Kidney epithelial cell (primary cell): ENCODE measurements at regions not wholly inside any gene's neighbourhood (a gene's known extent, or its start where the extent isn't known, plus 50 kb on each side); places are given as distances from the start of the nearest gene placed in this dataset.

Experiments
- DNase-seq: peaks from one replicate; pipeline ENCODE4 v3.0.0-alpha.2; 2010; ENCODE audit warnings: low read depth
- H3K27me3 ChIP-seq: 2 replicates; pipeline ENCODE4 v1.6.0; 2011; ENCODE audit warnings: low read length; ENCODE audit not compliant: control insufficient read depth, insufficient read depth
- H3K36me3 ChIP-seq: 2 replicates; pipeline ENCODE4 v1.5.1; 2011; ENCODE audit warnings: low read length; ENCODE audit not compliant: control insufficient read depth, insufficient read depth
- H3K4me3 ChIP-seq: 2 replicates; pipeline ENCODE4 v1.5.1; 2011; ENCODE audit warnings: low read depth, mild to moderate bottlenecking, control low read depth, low read length
- TF ChIP-seq, protein P1 (sequence below): IDR thresholded peaks from 2 replicates; pipeline ENCODE4 v1.5.1; 2011; ENCODE audit warnings: mild to moderate bottlenecking, moderate library complexity, low read length, control low read depth, inconsistent platforms; ENCODE audit not compliant: insufficient read depth, poor library complexity, severe bottlenecking

DNA sequence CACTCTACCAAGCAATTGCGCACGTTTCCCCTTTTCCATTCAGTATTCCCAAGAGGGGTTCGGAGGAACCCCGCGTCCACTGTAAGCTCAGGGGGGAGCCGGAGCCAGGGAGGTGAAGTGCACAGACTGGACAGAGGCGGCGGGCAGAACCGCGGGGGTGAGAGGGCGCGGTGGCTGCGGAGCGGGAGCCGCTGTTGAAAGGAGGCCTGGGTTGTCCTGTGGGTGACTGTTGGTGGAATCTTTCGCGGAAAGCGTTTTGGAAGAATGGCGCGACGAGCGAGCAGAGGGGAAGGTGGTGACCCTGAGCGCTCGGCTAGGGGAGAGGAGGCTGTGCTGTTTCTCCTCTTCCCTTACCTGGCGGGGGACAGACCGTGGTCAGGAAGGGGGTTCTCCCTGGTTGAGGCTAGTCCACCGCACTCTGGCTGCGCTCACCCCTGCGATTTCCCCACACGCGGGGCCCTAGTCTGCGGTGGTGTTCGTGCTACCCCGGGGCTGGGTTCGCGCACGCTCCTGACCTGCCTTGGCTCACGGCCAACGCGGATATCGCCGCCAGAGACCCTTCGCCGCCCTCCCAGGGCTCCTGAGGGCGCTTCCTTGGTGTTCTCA is 92.8 kb downstream of the PRKAB2 start:
- H3K27me3 ChIP-seq, result peaks cover 62% of the 10 kb centered on the region
- TF ChIP-seq, protein P1, sequence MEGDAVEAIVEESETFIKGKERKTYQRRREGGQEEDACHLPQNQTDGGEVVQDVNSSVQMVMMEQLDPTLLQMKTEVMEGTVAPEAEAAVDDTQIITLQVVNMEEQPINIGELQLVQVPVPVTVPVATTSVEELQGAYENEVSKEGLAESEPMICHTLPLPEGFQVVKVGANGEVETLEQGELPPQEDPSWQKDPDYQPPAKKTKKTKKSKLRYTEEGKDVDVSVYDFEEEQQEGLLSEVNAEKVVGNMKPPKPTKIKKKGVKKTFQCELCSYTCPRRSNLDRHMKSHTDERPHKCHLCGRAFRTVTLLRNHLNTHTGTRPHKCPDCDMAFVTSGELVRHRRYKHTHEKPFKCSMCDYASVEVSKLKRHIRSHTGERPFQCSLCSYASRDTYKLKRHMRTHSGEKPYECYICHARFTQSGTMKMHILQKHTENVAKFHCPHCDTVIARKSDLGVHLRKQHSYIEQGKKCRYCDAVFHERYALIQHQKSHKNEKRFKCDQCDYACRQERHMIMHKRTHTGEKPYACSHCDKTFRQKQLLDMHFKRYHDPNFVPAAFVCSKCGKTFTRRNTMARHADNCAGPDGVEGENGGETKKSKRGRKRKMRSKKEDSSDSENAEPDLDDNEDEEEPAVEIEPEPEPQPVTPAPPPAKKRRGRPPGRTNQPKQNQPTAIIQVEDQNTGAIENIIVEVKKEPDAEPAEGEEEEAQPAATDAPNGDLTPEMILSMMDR, result no peak
- H3K4me3 ChIP-seq, result no peak overlapping the region
- no peaks in the 10 kb centered on the region for H3K36me3 ChIP-seq
- DNase-seq, result no peak

DNA sequence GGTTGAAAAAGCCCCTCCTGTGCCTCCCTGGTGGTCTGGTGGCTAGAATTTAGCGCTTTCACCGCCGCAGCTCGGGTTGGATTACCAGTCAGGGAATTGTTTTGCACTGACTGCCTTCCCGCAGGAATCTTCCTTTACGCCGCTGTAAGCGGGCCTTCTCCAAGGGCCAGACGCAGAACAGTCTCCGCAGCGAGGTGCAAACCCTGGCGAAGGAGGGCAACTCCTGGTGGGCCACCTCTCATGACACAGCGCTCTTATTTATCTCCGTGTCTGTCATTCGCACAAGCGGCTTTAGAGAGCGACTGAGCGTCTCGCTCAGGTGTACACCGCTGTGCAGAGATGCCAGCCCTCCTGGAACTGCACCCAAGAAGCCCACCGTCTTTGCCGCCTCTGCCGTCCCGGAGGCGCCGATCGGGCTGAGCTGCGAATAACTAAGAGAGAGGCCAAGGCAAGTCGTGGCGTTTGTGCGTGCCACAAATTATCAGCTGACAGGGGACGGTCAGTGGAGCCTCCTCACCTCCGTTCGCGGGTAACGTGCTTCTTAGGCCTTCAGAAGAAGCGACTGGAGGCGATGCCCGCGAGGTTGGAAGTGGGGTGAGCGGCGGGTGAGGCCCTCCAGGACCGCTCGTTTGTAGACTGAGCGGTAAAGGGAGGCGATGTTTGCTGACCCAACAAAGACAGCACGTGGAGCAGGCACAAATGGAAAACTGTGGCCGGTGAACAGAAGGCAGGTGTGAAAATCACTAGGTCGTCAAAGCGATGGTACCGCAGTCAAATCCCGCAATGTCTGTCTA is 93.5 kb downstream of the PRKAB2 start:
- H3K4me3 ChIP-seq, result no peak overlapping the region
- DNase-seq, result no peak
- TF ChIP-seq, protein P1, result no peak
- H3K36me3 ChIP-seq, result no peaks in the 10 kb centered on the region
- peaks cover 59% of the 10 kb centered on the region for H3K27me3 ChIP-seq

DNA sequence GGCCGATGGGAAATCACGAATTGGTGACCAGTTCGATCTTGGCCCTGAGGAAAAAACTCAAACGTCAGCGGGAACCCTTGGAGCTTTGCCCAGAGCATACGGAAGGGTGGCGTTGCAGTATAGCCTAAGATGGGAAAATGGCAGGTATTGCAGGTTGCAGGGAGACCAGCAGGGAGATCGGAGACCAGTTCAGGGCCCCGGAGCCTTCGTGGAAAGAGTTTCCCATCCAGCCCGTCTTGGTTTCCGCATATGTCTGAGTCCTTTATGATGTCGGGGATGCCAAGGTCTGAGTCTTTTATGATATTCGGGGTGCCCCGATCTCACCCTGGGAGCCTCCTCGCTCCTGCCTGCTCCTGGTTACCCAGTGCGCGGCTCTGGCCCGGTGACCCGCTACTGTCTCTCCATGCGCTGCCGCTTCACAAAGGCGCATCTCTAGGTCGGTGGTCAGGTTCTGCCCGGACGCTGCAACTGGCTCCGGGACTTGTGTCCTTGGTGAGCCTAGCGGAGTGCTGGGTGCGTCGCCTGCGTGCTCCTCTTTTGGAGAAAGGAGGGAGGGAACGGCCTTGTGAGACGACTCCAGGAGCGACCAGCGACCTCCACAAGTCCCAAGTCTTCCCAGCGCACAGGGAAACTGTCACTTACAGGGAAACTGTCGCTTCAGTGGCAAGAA is 94.2 kb downstream of the PRKAB2 start:
- H3K27me3 ChIP-seq, result peaks cover 60% of the 10 kb centered on the region
- DNase-seq, result no peak

DNA sequence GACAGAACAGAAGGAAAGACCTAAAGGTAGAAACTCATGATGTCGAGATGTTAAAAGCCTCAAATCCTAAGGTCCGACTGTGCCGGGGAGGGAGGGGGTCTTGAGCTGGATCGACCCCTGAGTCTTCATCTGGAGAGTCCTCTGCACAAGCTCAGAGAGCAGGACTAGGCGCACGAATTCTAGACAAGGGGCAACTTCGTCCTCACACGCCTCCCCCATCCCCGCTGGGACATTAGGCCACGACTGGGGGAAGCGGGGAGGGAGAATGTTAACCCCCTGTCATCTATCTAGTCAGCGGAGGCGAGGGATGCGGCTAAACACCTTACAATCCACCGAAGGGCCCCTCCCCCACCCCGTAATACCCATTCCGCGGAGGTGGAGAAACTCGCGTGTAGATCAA is 94.7 kb downstream of the PRKAB2 start:
- TF ChIP-seq, protein P1, result no peak
- Histone ChIP-seq H3K27me3 (peaks cover 65% of the 10 kb centered on the region), H3K4me3 (no peak overlapping the region), H3K36me3 (no peaks in the 10 kb centered on the region)
- no peak for DNase-seq

More for the DNA sequence above, 94.2 kb downstream of the PRKAB2 start:
- Histone ChIP-seq H3K36me3 (no peaks in the 10 kb centered on the region), H3K4me3 (no peak overlapping the region)
- TF ChIP-seq, protein P1, result no peak

DNA sequence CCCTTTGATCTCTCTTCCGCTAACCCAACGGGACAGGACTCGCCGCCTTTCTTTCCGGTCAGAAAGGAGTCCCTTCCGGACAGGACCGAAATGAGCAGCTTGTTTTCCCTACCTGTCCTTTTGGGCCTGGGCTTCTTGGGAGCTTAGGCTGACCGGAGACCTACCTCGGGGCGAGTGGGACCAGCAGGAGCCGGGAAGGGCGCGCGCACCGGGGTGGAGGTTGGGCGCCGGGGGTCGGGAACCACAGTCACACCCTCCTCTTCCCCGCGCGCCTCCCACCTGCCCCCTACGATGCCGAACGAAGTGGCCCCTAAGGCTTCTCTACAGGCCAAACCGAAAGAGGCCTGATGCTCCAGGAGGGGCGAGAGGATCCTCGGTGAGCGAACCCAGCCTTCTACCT is 95.2 kb downstream of the PRKAB2 start:
- H3K36me3 ChIP-seq, result no peaks in the 10 kb centered on the region
- no peak for DNase-seq
- peaks cover 69% of the 10 kb centered on the region for H3K27me3 ChIP-seq
- TF ChIP-seq, protein P1, result no peak
- H3K4me3 ChIP-seq, result no peak overlapping the region
